Tibial nerve (tissue), 4 donors: ENCODE measurements at regions not wholly inside any gene's neighbourhood (a gene's known extent, or its start where the extent isn't known, plus 50 kb on each side); places are given as distances from the start of the nearest gene placed in this dataset.

Experiments used
- CTCF ChIP-seq, 5 experiments: fragments of 200-600 bp in 3 of 5; fragments of 450-650 bp in 2 of 5; sonication (generic) in 3 of 5; IDR thresholded peaks; one replicate each; pipeline ENCODE4 v1.5.1; 2016 to 2019; ENCODE audit warnings: antibody characterized with exemption in 5 of 5, mild to moderate bottlenecking in 3 of 5, moderate library complexity in 2 of 5
- EP300 ChIP-seq, 2 donors: sonication (generic); formaldehyde crosslinking; IDR thresholded peaks; one replicate each; pipeline ENCODE4 v1.6.1; 2017; ENCODE audit warnings: antibody characterized with exemption in 2 of 2, mild to moderate bottlenecking in 1 of 2
- POLR2A ChIP-seq, 2 donors: fragments of 450-650 bp; IDR thresholded peaks; one replicate each; pipeline ENCODE4 v1.6.1; 2017; ENCODE audit warnings: antibody characterized with exemption in 2 of 2, mild to moderate bottlenecking in 2 of 2, moderate library complexity in 2 of 2

GRCh38 chr3:65030014-65030627 is 342.3 kb upstream of the ADAMTS9 start:
- TF ChIP-seq CTCF (IDR thresholded peaks at IDR 0.05) (no peak), POLR2A (IDR thresholded peaks at IDR 0.05) (no peak), EP300 (IDR thresholded peaks at IDR 0.05) (no peak)
